CD14-positive monocyte (primary cell): ENCODE measurements at regions not wholly inside any gene's neighbourhood (a gene's known extent, or its start where the extent isn't known, plus 50 kb on each side); places are given as distances from the start of the nearest gene placed in this dataset.

Experiments
- DNase-seq, 3 donors: peaks; one replicate each; pipeline ENCODE4 v3.0.0-alpha.2; 2011 to 2022
- H2AFZ ChIP-seq: 2 replicates; pipeline ENCODE4 v1.6.0; 2012; ENCODE audit warnings: mild to moderate bottlenecking, low read depth, low read length, inconsistent platforms; ENCODE audit not compliant: insufficient read depth, poor library complexity, severe bottlenecking
- H3K27ac ChIP-seq, 2 donors: 1 replicate in 1 of 2; 2 replicates in 1 of 2; pipeline ENCODE4 v1.5.1; 2012 to 2013; ENCODE audit warnings: low read length in 2 of 2, control low read depth in 1 of 2, inconsistent platforms in 1 of 2, low read depth in 1 of 2, mild to moderate bottlenecking in 1 of 2
- H3K27me3 ChIP-seq, 2 donors: one replicate each; pipeline versions ENCODE4 v1.6.0 to v1.6.1; 2011 to 2013; ENCODE audit warnings: low read length in 2 of 2; ENCODE audit not compliant: control insufficient read depth in 2 of 2, insufficient read depth in 2 of 2
- H3K36me3 ChIP-seq, 2 donors: replicated peaks in 1 of 2; 1 replicate in 1 of 2; 2 replicates in 1 of 2; pipeline versions ENCODE4 v1.5.1 to v1.6.1; 2012 to 2013; ENCODE audit warnings: low read length in 2 of 2, control low read depth in 1 of 2, inconsistent platforms in 1 of 2, mild to moderate bottlenecking in 1 of 2; ENCODE audit not compliant: insufficient read depth in 2 of 2, control insufficient read depth in 1 of 2
- H3K4me1 ChIP-seq, 2 donors: 1 replicate in 1 of 2; 2 replicates in 1 of 2; pipeline versions ENCODE4 v1.5.1 to v1.6.1; 2012 to 2013; ENCODE audit warnings: low read length in 2 of 2, control low read depth in 1 of 2, inconsistent platforms in 1 of 2, mild to moderate bottlenecking in 1 of 2, moderate library complexity in 1 of 2; ENCODE audit not compliant: insufficient read depth in 2 of 2, control insufficient read depth in 1 of 2
- H3K4me2 ChIP-seq: replicated peaks from 2 replicates; pipeline ENCODE3; 2012; ENCODE audit warnings: low read length, moderate library complexity, mild to moderate bottlenecking; ENCODE audit not compliant: poor library complexity, severe bottlenecking; ENCODE audit errors: extremely low read depth
- H3K4me3 ChIP-seq, 3 experiments: fragments of 200-600 bp in 1 of 3; sonication (generic) in 1 of 3; replicated peaks in 1 of 3; 1 replicate in 2 of 3; 2 replicates in 1 of 3; pipeline ENCODE4 v1.5.1; 2011 to 2013; ENCODE audit warnings: low read length in 3 of 3, mild to moderate bottlenecking in 3 of 3, control low read depth in 2 of 3, low read depth in 2 of 3, inconsistent platforms in 1 of 3, moderate library complexity in 1 of 3
- H3K79me2 ChIP-seq: 2 replicates; pipeline ENCODE4 v1.6.0; 2012; ENCODE audit warnings: mild to moderate bottlenecking, control low read depth, inconsistent platforms, low read length, moderate library complexity; ENCODE audit not compliant: insufficient read depth
- H3K9ac ChIP-seq: 2 replicates; pipeline ENCODE4 v1.6.0; 2017; ENCODE audit warnings: low read length, mild to moderate bottlenecking; ENCODE audit not compliant: insufficient read depth, poor library complexity, severe bottlenecking
- H3K9me3 ChIP-seq, 2 donors: replicated peaks in 1 of 2; 1 replicate in 1 of 2; 2 replicates in 1 of 2; pipeline versions ENCODE4 v1.5.1 to v1.6.1; 2012 to 2013; ENCODE audit warnings: low read length in 2 of 2, control low read depth in 1 of 2; ENCODE audit not compliant: control insufficient read depth in 1 of 2, insufficient read depth in 1 of 2
- H4K20me1 ChIP-seq: 2 replicates; pipeline ENCODE4 v1.6.0; 2012; ENCODE audit warnings: mild to moderate bottlenecking, low read length, control low read depth, moderate library complexity; ENCODE audit not compliant: insufficient read depth
- H3K27ac Mint-ChIP-seq, 7 donors: one replicate each; pipeline ENCODE4 v1.8.0; 2020; ENCODE audit warnings: mild to moderate bottlenecking in 7 of 7, mixed read lengths in 7 of 7, moderate library complexity in 6 of 7, inconsistent platforms in 2 of 7
- H3K27me3 Mint-ChIP-seq, 3 donors: one replicate each; pipeline ENCODE4 v1.8.0; 2021 to 2022; ENCODE audit warnings: low read depth in 3 of 3, mild to moderate bottlenecking in 3 of 3, mixed read lengths in 3 of 3, moderate library complexity in 3 of 3, inconsistent platforms in 1 of 3
- H3K36me3 Mint-ChIP-seq, 2 donors: one replicate each; pipeline ENCODE4 v1.8.0; 2020; ENCODE audit warnings: mixed read lengths in 2 of 2, inconsistent platforms in 1 of 2, mild to moderate bottlenecking in 1 of 2
- H3K4me1 Mint-ChIP-seq: one replicate; pipeline ENCODE4 v1.8.0; 2020; ENCODE audit warnings: mild to moderate bottlenecking, mixed read lengths
- H3K4me3 Mint-ChIP-seq, 2 donors: one replicate each; pipeline ENCODE4 v1.8.0; 2020; ENCODE audit warnings: mild to moderate bottlenecking in 2 of 2, mixed read lengths in 2 of 2, moderate library complexity in 1 of 2
- H3K9me3 Mint-ChIP-seq, 7 donors: one replicate each; pipeline ENCODE4 v1.8.0; 2020 to 2022; ENCODE audit warnings: mixed read lengths in 7 of 7, mild to moderate bottlenecking in 6 of 7, moderate library complexity in 6 of 7, inconsistent platforms in 2 of 7
- CTCF ChIP-seq: fragments of 200-600 bp; IDR thresholded peaks from one replicate; pipeline ENCODE4 v1.8.0; 2022; ENCODE audit warnings: antibody characterized with exemption, mild to moderate bottlenecking
- WGBS: methylation state at CpG from one replicate; pipeline ENCODE4 v1.1.5; 2013; ENCODE audit warnings: missing lambda C conversion rate; ENCODE audit not compliant: insufficient coverage; 5-methylcytosine and 5-hydroxymethylcytosine counted together
- intact Hi-C, 2 donors: fragments of 100-400 bp; cut with micrococcal nuclease; formaldehyde crosslinking; loops; one replicate each; pipeline versions ENCODE4 v1.15.0 to v1.15.1; 2023

- intact Hi-C loops: no loop called here
- Histone ChIP-seq H3K36me3 (no peaks in the 10 kb centered on the region), H4K20me1 (no peaks in the 10 kb centered on the region), H2AFZ (no peak overlapping the region), H3K27ac (no peak overlapping the region), H3K9ac (no peak overlapping the region), H3K9me3 (no peaks in the 10 kb centered on the region), H3K27me3 (no peaks in the 10 kb centered on the region), H3K4me2 (no peak overlapping the region), H3K4me3 (no peak overlapping the region), H3K4me1 (peaks cover 26 to 31% of the 10 kb centered on the region in 2 donors), H3K79me2 (no peaks in the 10 kb centered on the region)
- peaks cover 39% of the 10 kb centered on the region for H3K4me1 Mint-ChIP-seq
- peak overlapping the region in 1 of 7 donors; percentile 4 for H3K27ac Mint-ChIP-seq
- no peak for DNase-seq
- 83% methylated on average over 2 of the region's 5 CpGs for WGBS
- peaks cover 0 to 6% (median 3%) of the 10 kb centered on the region in 3 donors for H3K27me3 Mint-ChIP-seq
- no peak overlapping the region for H3K4me3 Mint-ChIP-seq
- peaks cover 0 to under 1% (median 0%) of the 10 kb centered on the region in 7 donors for H3K9me3 Mint-ChIP-seq
- no peak for TF ChIP-seq CTCF
- no peaks in the 10 kb centered on the region for H3K36me3 Mint-ChIP-seq
Observed at GRCh38 chr2:203646961-203647360, 59.5 kb upstream of the CD28 start.

GRCh38 chr2:203647579-203647978 is 58.9 kb upstream of the CD28 start:
- H3K4me3 ChIP-seq: no peak overlapping the region
- no peaks in the 10 kb centered on the region for H3K9me3 ChIP-seq
- H3K27me3 ChIP-seq: no peaks in the 10 kb centered on the region
- H3K4me1 ChIP-seq: peaks cover 26 to 31% of the 10 kb centered on the region in 2 donors
- H3K9ac ChIP-seq: no peak overlapping the region
- no peak overlapping the region for H3K27ac ChIP-seq
- H2AFZ ChIP-seq: no peak overlapping the region
- no peak overlapping the region for H3K4me2 ChIP-seq
- Mint-ChIP-seq H3K4me3 (no peak overlapping the region), H3K4me1 (peaks cover 39% of the 10 kb centered on the region), H3K27me3 (peaks cover 0 to 6% (median 3%) of the 10 kb centered on the region in 3 donors), H3K36me3 (no peaks in the 10 kb centered on the region), H3K27ac (no peak overlapping the region), H3K9me3 (no peaks in the 10 kb centered on the region)
- no peak for TF ChIP-seq CTCF
- no peaks in the 10 kb centered on the region for H4K20me1 ChIP-seq
- H3K79me2 ChIP-seq: no peaks in the 10 kb centered on the region
- intact Hi-C loops: no loop called here
- no CpG with 5 or more reads among the region's 1 CpG for WGBS
- no peak for DNase-seq
- no peaks in the 10 kb centered on the region for H3K36me3 ChIP-seq
